RKO (cell line): ENCODE measurements at regions not wholly inside any gene's neighbourhood (a gene's known extent, or its start where the extent isn't known, plus 50 kb on each side); places are given as distances from the start of the nearest gene placed in this dataset.

Experiments used
- DNase-seq: peaks from one replicate; pipeline ENCODE4 v3.0.0-alpha.2; 2016; ENCODE audit warnings: low spot score

DNA sequence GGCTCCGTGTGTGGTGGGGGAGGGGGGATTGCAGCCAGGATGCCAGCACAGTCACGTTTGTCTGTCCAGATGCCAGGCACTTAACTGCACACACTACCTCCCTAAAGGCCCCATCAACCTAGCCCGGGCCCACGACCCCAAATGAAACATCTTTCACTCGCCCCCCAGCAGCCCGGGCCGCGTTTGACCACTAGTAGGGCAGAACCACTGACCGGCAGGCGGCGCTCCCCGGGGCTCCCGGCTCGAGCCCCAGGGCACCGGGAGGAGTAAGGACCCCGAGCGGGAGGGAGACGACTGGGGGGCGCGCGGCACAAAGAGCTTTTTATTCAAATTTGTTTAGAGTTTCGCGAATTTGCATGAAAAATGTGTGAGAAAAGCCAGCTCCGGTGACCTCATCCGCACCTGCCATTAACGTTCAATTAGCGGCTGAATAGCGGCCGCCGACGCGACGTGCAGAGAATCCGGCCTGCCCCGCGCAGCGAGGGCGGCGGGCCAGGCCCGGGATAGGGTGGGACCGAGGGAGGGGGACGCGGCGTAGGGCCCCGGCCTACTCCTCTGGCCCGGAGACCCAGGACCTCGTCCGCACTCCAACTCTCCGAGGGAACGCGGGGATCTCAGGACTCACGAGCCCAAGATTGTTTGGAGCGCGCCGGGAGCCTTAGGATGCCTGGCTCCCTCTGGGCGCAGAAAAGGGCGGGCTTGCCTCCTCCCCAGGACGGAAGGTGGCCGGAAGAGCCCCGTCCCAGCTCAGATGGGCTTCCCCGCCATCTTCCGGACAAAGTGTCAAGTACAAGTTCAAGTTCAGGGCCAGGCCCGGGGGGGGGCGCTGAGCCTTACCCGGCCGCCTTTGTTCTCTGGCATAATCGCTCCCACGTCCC lies 64.9 kb upstream of the POLG start:
- no peak for DNase-seq

DNA sequence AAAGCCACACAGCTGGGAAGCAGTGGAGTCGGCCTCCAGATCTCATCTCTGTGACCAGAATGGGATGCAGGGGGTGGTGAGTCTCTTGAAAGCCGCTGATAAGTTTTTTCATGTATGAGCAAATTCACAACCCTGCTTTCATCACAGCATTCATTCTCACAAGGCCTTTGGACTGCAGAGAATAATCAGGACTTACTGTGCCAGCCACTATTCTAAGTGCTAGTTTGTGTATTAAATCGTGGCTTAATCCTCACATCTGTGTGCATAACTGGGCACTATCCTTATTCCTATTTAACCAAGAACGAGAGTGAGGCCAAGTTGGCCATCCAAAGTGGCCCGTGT lies 64.2 kb upstream of the POLG start:
- no peak for DNase-seq

- DNase-seq = no peak
These were observed 63.0 kb upstream of the POLG start for GRCh38 chr15:89397653-89398023.

GRCh38 chr15:89396723-89397652 lies 62.4 kb upstream of the POLG start:
- DNase-seq = no peak

DNA sequence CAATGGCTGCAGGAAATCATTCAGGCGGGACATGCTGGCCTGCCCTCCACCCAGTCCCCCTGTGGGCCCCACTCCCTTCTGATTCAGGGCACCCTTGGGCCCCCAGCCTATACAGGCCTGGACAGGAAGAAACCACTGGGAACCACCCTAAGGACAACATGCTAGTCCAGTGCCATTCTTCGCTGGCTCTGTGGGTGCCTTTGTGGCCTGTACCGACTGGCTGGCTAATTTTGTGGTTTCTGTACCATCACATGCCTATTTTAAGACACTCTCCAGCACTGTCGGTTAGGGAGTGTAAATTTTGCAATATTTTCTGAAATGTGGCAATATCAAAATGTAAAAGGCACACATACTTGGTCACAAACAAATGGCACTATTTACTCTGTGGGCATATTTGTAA lies 61.4 kb upstream of the POLG start:
- DNase-seq = no peak

GRCh38 chr15:89395461-89395871 lies 60.8 kb upstream of the POLG start:
- DNase-seq = no peak

GRCh38 chr15:89395031-89395430 lies 60.4 kb upstream of the POLG start:
- DNase-seq = no peak

DNA sequence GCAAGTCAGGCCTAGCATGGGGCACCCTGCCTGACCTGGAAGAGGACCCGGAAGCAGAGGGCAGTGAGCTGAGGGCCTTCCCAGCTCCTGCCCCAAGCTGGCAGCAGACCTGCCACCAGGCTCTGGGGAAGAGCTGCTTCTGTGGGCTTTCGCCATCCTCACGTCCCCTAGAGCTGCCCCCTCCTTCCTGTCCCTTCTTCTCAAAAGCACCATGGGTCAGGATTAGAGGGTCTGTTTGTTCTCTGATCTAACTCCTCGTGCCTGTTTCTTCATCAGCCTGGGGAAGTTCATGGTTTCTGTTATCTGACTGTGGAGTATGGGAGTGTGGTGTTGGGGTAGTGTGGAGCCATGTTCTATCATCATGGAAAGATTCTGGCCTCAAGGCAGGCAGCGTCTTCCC lies 58.4 kb upstream of the POLG start:
- no peak for DNase-seq

GRCh38 chr15:89391685-89392257 lies 57.1 kb upstream of the POLG start:
- DNase-seq = no peak

DNA sequence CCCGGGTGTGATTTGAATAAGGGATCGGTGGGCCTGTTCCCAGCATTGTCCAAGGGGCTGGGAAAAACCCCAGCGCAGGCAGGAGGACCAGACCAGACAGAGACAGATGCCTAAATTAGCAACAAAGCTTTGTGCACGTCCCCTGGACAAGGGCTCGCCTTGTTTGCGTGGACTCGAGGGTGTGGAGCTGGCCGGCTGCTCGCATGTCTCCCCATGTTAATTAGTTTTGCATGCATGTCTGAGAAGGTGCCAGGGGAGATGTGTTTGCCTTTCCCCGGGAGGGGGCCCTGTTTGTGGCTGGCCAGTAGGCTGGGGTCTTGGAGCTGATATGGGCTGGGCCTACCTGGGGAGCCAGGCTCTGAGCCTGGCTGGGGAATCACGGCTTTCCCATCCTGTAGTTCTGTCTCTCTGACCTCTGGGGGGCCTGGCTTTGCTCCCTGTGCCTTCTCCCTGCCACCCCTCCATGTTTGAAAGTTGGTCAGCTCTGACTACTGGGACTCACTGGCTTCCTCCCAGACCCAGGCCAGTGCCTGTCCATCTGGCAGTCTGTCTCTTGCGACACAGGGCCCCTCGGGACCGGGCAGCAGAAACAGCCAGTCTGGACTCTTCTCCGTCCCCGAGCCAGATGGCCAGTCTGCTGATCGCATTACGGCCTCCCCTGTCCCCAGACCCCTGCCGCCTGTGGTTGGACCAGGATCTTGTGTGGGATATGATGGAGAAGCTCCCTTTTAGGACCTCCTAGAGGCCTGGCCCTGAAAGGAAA lies 55.4 kb upstream of the POLG start:
- DNase-seq = no peak

- no peak for DNase-seq
These were observed 52.7 kb upstream of the POLG start for GRCh38 chr15:89387140-89387903.

DNA sequence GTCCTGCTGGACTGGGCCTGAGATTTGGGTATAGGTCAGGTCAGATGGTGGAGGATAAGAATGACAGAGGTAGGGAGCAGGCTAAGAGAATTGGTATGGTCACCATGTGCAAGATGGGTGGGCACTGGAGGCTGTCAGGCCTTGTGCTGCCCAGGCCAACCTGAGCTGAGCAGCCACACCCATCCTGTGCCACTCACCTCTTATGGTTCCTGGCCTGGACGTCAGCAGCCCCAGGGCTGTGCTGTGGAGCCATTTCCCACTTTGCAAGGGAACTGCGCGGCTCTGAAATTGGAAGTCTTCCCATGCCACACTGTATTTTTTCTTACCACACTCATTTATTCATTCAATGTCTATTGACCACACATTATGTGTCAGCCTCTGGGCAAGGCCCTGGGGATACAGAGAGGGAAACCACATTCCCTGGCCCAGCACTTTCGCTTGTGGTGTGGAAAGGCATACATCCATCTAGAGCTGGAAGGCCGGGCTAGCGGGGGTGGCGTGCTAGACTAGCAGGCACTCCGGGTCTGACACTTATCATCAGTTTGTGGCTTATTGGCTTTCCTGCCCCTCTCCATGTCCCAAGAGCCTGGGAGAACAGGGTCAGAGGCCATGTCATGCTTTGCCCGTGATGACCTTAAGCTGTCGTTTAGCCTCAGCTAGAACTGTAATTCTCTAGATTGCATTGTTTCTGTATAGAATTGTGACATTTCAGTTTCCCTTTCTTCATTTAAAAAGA lies 51.1 kb upstream of the POLG start:
- no peak for DNase-seq
